HepG2 (cell line): ENCODE measurements at regions not wholly inside any gene's neighbourhood (a gene's known extent, or its start where the extent isn't known, plus 50 kb on each side); places are given as distances from the start of the nearest gene placed in this dataset.

Experiments
- ATF7-NPFF ChIP-seq: sonication (generic); formaldehyde crosslinking; IDR thresholded peaks from 2 replicates; pipeline ENCODE4 v1.8.1; 2023; ENCODE audit warnings: mild to moderate bottlenecking, low read depth, missing genetic modification reagents, moderate library complexity
- ELF3 ChIP-seq: IDR thresholded peaks from 2 replicates; pipeline ENCODE4 v1.6.1; 2016; ENCODE audit warnings: missing genetic modification reagents, missing compliant biosample characterization
- EP300 ChIP-seq, 3 experiments: sonication (generic) in 1 of 3; formaldehyde crosslinking in 1 of 3; IDR thresholded peaks; 2 replicates each; pipeline versions ENCODE4 v1.5.1 to v1.6.1; 2011 to 2020; ENCODE audit warnings: low read depth in 2 of 3, low read length in 2 of 3, borderline replicate concordance in 1 of 3, improper control_type of control experiment in 1 of 3, mild to moderate bottlenecking in 1 of 3, missing genetic modification reagents in 1 of 3, moderate library complexity in 1 of 3
- EZH2 ChIP-seq: conservative IDR thresholded peaks from 2 replicates; pipeline ENCODE4 v1.6.1; 2012; ENCODE audit warnings: mild to moderate bottlenecking, low read depth, low read length, moderate library complexity
- HNF4G ChIP-seq, 2 experiments: sonication (generic) in 1 of 2; formaldehyde crosslinking in 1 of 2; IDR thresholded peaks; 2 replicates each; pipeline versions ENCODE4 v1.4.0 to v1.6.1; 2011 to 2020; ENCODE audit warnings: borderline replicate concordance in 2 of 2, low read depth in 2 of 2, mild to moderate bottlenecking in 2 of 2, low read length in 1 of 2, missing genetic modification reagents in 1 of 2, moderate library complexity in 1 of 2
- NCOA5 ChIP-seq: sonication (generic); formaldehyde crosslinking; IDR thresholded peaks from 2 replicates; pipeline ENCODE4 v1.4.0; 2020; ENCODE audit warnings: missing genetic modification reagents
- TOE1 ChIP-seq: sonication (generic); formaldehyde crosslinking; IDR thresholded peaks from 2 replicates; pipeline ENCODE4 v1.4.0; 2020; ENCODE audit warnings: mild to moderate bottlenecking, missing genetic modification reagents
- ZFX ChIP-seq: sonication (generic); formaldehyde crosslinking; IDR thresholded peaks from 2 replicates; pipeline ENCODE4 v1.4.0; 2020; ENCODE audit warnings: mild to moderate bottlenecking, low read depth, missing genetic modification reagents, moderate library complexity
- ZNF207 ChIP-seq: fragments of 450-650 bp; IDR thresholded peaks from 2 replicates; pipeline ENCODE4 v1.6.1; 2016; ENCODE audit warnings: antibody characterized with exemption, borderline replicate concordance
- TF ChIP-seq, protein P1 (sequence below): sonication (generic); formaldehyde crosslinking; IDR thresholded peaks from 2 replicates; pipeline ENCODE4 v1.4.0; 2020; ENCODE audit warnings: missing genetic modification reagents
- TF ChIP-seq, protein P2 (sequence below): sonication (generic); formaldehyde crosslinking; IDR thresholded peaks from 2 replicates; pipeline ENCODE4 v1.5.0; 2020; ENCODE audit warnings: mild to moderate bottlenecking, missing genetic modification reagents, moderate library complexity
- TF ChIP-seq, protein P3 (sequence below): sonication (generic); formaldehyde crosslinking; IDR thresholded peaks from 2 replicates; pipeline ENCODE4 v1.8.1; 2022; ENCODE audit warnings: low read depth, mild to moderate bottlenecking, missing genetic modification reagents
- TF ChIP-seq, protein P4 (sequence below): sonication (generic); formaldehyde crosslinking; IDR thresholded peaks from 2 replicates; pipeline ENCODE4 v1.8.0; 2022; ENCODE audit warnings: missing genetic modification reagents, low read depth, mild to moderate bottlenecking, borderline replicate concordance

DNA sequence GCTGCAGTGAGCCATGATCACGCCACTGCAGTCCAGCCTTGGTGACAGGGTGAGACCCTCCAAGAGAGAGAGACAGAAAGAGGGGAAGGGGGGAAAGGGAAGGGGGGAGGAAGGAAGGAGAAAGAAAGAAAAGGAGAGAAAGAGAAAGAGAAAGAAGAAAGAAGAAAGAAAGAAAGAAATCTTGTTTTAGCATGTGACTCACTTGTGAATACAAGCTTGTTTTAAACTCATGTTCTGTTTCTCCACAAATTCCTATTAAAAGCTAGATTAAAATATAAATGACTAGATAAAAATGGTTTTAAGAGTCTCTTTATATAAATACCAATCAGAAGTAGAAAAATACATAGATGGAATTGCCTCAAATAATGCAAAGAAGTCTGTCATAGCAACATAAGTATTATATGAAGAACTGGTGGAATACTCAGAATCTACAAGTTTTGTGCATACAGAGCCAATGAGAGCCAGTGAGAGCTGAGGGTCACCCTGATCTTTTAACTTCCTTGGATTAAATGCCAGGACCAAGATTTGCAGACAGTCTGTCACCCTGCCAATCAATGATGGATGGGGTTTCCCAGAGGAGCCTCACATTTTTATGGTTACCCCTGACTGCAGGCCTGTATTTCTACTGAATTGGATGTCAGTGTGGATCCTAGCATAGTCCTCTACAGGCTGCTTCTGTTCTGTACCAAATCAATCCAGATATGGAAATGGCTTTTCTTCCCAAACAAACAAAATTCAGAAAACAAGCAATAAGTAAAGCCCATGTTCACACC is 50.8 kb upstream of the LY86 start:
- TF ChIP-seq, protein P1, sequence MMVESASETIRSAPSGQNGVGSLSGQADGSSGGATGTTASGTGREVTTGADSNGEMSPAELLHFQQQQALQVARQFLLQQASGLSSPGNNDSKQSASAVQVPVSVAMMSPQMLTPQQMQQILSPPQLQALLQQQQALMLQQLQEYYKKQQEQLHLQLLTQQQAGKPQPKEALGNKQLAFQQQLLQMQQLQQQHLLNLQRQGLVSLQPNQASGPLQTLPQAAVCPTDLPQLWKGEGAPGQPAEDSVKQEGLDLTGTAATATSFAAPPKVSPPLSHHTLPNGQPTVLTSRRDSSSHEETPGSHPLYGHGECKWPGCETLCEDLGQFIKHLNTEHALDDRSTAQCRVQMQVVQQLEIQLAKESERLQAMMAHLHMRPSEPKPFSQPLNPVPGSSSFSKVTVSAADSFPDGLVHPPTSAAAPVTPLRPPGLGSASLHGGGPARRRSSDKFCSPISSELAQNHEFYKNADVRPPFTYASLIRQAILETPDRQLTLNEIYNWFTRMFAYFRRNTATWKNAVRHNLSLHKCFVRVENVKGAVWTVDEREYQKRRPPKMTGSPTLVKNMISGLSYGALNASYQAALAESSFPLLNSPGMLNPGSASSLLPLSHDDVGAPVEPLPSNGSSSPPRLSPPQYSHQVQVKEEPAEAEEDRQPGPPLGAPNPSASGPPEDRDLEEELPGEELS (CRISPR knock-in tag) = no peak
- TF ChIP-seq ATF7-NPFF (no peak), EZH2 (no peak), NCOA5 (CRISPR knock-in tag) (no peak), TOE1 (CRISPR knock-in tag) (no peak), ZNF207 (no peak), EP300 (IDR thresholded peaks at IDR 0.05; ENCODE audit: low read depth in 2 of 2, low read length in 2 of 2) (no peak), EP300 (CRISPR knock-in tag; IDR thresholded peaks at IDR 0.05; ENCODE audit: borderline replicate concordance) (no peak), ELF3 (CRISPR knock-in tag) (no peak), HNF4G (IDR thresholded peaks at IDR 0.05; ENCODE audit: borderline replicate concordance, low read depth, low read length) (no peak), HNF4G (CRISPR knock-in tag; IDR thresholded peaks at IDR 0.05; ENCODE audit: borderline replicate concordance, low read depth) (no peak), ZFX (no peak)
- TF ChIP-seq, protein P2, sequence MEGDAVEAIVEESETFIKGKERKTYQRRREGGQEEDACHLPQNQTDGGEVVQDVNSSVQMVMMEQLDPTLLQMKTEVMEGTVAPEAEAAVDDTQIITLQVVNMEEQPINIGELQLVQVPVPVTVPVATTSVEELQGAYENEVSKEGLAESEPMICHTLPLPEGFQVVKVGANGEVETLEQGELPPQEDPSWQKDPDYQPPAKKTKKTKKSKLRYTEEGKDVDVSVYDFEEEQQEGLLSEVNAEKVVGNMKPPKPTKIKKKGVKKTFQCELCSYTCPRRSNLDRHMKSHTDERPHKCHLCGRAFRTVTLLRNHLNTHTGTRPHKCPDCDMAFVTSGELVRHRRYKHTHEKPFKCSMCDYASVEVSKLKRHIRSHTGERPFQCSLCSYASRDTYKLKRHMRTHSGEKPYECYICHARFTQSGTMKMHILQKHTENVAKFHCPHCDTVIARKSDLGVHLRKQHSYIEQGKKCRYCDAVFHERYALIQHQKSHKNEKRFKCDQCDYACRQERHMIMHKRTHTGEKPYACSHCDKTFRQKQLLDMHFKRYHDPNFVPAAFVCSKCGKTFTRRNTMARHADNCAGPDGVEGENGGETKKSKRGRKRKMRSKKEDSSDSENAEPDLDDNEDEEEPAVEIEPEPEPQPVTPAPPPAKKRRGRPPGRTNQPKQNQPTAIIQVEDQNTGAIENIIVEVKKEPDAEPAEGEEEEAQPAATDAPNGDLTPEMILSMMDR = no peak
- TF ChIP-seq, protein P3, sequence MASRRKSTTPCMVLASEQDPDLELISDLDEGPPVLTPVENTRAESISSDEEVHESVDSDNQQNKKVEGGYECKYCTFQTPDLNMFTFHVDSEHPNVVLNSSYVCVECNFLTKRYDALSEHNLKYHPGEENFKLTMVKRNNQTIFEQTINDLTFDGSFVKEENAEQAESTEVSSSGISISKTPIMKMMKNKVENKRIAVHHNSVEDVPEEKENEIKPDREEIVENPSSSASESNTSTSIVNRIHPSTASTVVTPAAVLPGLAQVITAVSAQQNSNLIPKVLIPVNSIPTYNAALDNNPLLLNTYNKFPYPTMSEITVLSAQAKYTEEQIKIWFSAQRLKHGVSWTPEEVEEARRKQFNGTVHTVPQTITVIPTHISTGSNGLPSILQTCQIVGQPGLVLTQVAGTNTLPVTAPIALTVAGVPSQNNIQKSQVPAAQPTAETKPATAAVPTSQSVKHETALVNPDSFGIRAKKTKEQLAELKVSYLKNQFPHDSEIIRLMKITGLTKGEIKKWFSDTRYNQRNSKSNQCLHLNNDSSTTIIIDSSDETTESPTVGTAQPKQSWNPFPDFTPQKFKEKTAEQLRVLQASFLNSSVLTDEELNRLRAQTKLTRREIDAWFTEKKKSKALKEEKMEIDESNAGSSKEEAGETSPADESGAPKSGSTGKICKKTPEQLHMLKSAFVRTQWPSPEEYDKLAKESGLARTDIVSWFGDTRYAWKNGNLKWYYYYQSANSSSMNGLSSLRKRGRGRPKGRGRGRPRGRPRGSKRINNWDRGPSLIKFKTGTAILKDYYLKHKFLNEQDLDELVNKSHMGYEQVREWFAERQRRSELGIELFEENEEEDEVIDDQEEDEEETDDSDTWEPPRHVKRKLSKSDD = no peak
- TF ChIP-seq, protein P4, sequence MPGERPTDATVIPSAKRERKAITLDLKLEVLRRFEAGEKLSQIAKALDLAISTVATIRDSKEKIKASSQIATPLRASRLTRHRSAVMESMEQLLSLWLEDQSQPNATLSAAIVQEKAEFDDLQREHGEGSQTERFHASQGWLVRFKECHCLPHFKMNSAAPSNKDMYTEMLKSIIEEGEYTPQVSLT (CRISPR knock-in tag) = no peak
